ENCODE measurements at regions not wholly inside any gene's neighbourhood (a gene's known extent, or its start where the extent isn't known, plus 50 kb on each side); places are given as distances from the start of the nearest gene placed in this dataset.

GRCh38 chr2:120854014-120854620 lies 118.4 kb downstream of the GLI2 start:
- no peak for DNase-seq

GRCh38 chr2:120854766-120855530 lies 119.3 kb downstream of the GLI2 start:
- DNase-seq, result no peak

- DNase-seq, result no peak
These were observed 120.3 kb downstream of the GLI2 start for GRCh38 chr2:120855855-120856405.

GRCh38 chr2:120856421-120856862 lies 120.8 kb downstream of the GLI2 start:
- no peak for DNase-seq

GRCh38 chr2:120857422-120857821 lies 121.8 kb downstream of the GLI2 start:
- DNase-seq, result no peak

- no peak for DNase-seq
These were observed 122.3 kb downstream of the GLI2 start for GRCh38 chr2:120857931-120858330.

- DNase-seq, result no peak
These were observed 122.9 kb downstream of the GLI2 start for GRCh38 chr2:120858361-120859106.

- no peak for DNase-seq
These were observed 123.5 kb downstream of the GLI2 start for GRCh38 chr2:120859128-120859527.

GRCh38 chr2:120859814-120860578 lies 124.3 kb downstream of the GLI2 start:
- DNase-seq, result no peak

- no peak for DNase-seq
These were observed 124.9 kb downstream of the GLI2 start for GRCh38 chr2:120860579-120860922.

GRCh38 chr2:120861191-120861575 lies 125.5 kb downstream of the GLI2 start:
- DNase-seq, result no peak

- DNase-seq, result no peak
These were observed 126.0 kb downstream of the GLI2 start for GRCh38 chr2:120861576-120862191.

GRCh38 chr2:120862201-120863060 lies 126.8 kb downstream of the GLI2 start:
- no peak for DNase-seq

GRCh38 chr2:120863146-120863545 lies 127.5 kb downstream of the GLI2 start:
- no peak for DNase-seq

- no peak for DNase-seq
These were observed 128.1 kb downstream of the GLI2 start for GRCh38 chr2:120863661-120864320.

- no peak for DNase-seq
These were observed 129.3 kb downstream of the GLI2 start for GRCh38 chr2:120864981-120865380.

- DNase-seq, result no peak
These were observed 130.0 kb downstream of the GLI2 start for GRCh38 chr2:120865656-120866055.

- no peak for DNase-seq
These were observed 130.4 kb downstream of the GLI2 start for GRCh38 chr2:120866071-120866470.

GRCh38 chr2:120866483-120867140 lies 130.9 kb downstream of the GLI2 start:
- DNase-seq, result no peak

Data from effector CD4-positive, alpha-beta T cell (primary cell).